Neural cell (in vitro differentiated cells): ENCODE measurements at regions not wholly inside any gene's neighbourhood (a gene's known extent, or its start where the extent isn't known, plus 50 kb on each side); places are given as distances from the start of the nearest gene placed in this dataset.

ENCODE experiments used
- CTCF ChIP-seq: fragments of 450-650 bp; IDR thresholded peaks from 2 replicates; pipeline ENCODE4 v1.5.1; 2014; ENCODE audit warnings: antibody characterized with exemption, mild to moderate bottlenecking, moderate library complexity; ENCODE audit not compliant: poor library complexity, severe bottlenecking
- EP300 ChIP-seq: fragments of 450-650 bp; conservative IDR thresholded peaks from 2 replicates; pipeline ENCODE4 v1.6.1; 2014; ENCODE audit warnings: antibody characterized with exemption, mild to moderate bottlenecking, moderate library complexity; ENCODE audit not compliant: poor library complexity, severe bottlenecking
- EZH2 ChIP-seq: fragments of 200-600, 300-800 bp; shearing (Covaris generic), sonication (generic); IDR thresholded peaks from 2 replicates; pipeline ENCODE4 v1.6.1; 2014; ENCODE audit warnings: antibody characterized with exemption, low read length, borderline replicate concordance, mild to moderate bottlenecking; ENCODE audit not compliant: insufficient read depth, poor library complexity, severe bottlenecking
- POLR2AphosphoS5 ChIP-seq: IDR thresholded peaks from 2 replicates; pipeline ENCODE4 v1.6.1; 2012
- RAD21 ChIP-seq: fragments of 450-650 bp; conservative IDR thresholded peaks from 2 replicates; pipeline ENCODE4 v1.6.1; 2014; ENCODE audit warnings: antibody characterized with exemption, mild to moderate bottlenecking, moderate library complexity
- REST ChIP-seq: IDR thresholded peaks from 2 replicates; pipeline ENCODE4 v1.6.1; 2012; ENCODE audit warnings: borderline replicate concordance
- SMC3 ChIP-seq: fragments of 450-650 bp; conservative IDR thresholded peaks from 2 replicates; pipeline ENCODE4 v1.6.1; 2014; ENCODE audit warnings: antibody characterized with exemption, mild to moderate bottlenecking, moderate library complexity; ENCODE audit not compliant: poor library complexity
- TAF1 ChIP-seq: IDR thresholded peaks from 2 replicates; pipeline ENCODE4 v1.6.1; 2012; ENCODE audit warnings: low read depth

GRCh38 chr7:106377847-106378361, 93.1 kb upstream of the NAMPT start:
- TF ChIP-seq TAF1 (no peak), CTCF (no peak), EP300 (no peak), POLR2AphosphoS5 (no peak), REST (no peak), RAD21 (no peak), SMC3 (no peak), EZH2 (no peak)
